ENCODE measurements at regions not wholly inside any gene's neighbourhood (a gene's known extent, or its start where the extent isn't known, plus 50 kb on each side); places are given as distances from the start of the nearest gene placed in this dataset.

GRCh38 chr21:41596241-41596925, 88.4 kb upstream of the TMPRSS2 start (continued):
- TF ChIP-seq HDAC6 (IDR thresholded peaks at IDR 0.05; ENCODE audit: low read depth, low read length) (no peak), CEBPB (IDR thresholded peaks at IDR 0.05; ENCODE audit: low read depth, low read length) (no peak), SUZ12 (IDR thresholded peaks at IDR 0.05; ENCODE audit: low read length) (no peak), MAX (IDR thresholded peaks at IDR 0.05) (no peak), CHD2 (IDR thresholded peaks at IDR 0.05; ENCODE audit: low read length) (no peak), SP4 (IDR thresholded peaks at IDR 0.05; ENCODE audit: low read length) (no peak), TAF1 (IDR thresholded peaks at IDR 0.05; ENCODE audit: low read depth, low read length) (no peak), JUND (IDR thresholded peaks at IDR 0.05; ENCODE audit: low read length) (no peak), KDM4A (IDR thresholded peaks at IDR 0.05; ENCODE audit: low read depth, low read length, severe bottlenecking) (no peak), SRF (IDR thresholded peaks at IDR 0.05; ENCODE audit: low read depth, low read length) (no peak)

Data from H1 (cell line).